IMR-90 (cell line): ENCODE measurements at regions not wholly inside any gene's neighbourhood (a gene's known extent, or its start where the extent isn't known, plus 50 kb on each side); places are given as distances from the start of the nearest gene placed in this dataset.

Experiments used
- ATAC-seq: fragments of 200-7000 bp; cut with Tn5 transposase; 2 replicates; pipeline ENCODE4 v1.9.1; 2020; ENCODE audit warnings: low read depth, mild to moderate bottlenecking, moderate library complexity
- BruUV-seq: library from RNA; stranded (reverse); fragments of 400-500 nt; replicated peaks from 2 replicates; lab custom pipeline; 2021; lab: Mats Ljungman, UMichigan
- CTCF ChIA-PET: fragments of 300-600 bp; formaldehyde crosslinking; extraction: SDS; loops from one replicate; lab custom pipeline; 2021; ENCODE audit warnings: antibody characterized with exemption; lab: Yijun Ruan, JAX
- POLR2A ChIA-PET: fragments of 300-600 bp; sonication (Branson Sonifier 250); formaldehyde crosslinking; loops from one replicate; lab custom pipeline; 2022; ENCODE audit warnings: antibody characterized with exemption; ENCODE audit not compliant: unreplicated experiment; lab: Charles Lee
- DNase-seq: peaks from one replicate; pipeline ENCODE4 v3.0.0; 2013
- H2AFZ ChIP-seq: replicated peaks from 2 replicates; pipeline ENCODE3; 2013; ENCODE audit warnings: low read length, mild to moderate bottlenecking; ENCODE audit not compliant: poor library complexity
- H2AK5ac ChIP-seq: 2 replicates; pipeline ENCODE4 v1.6.1; 2013; ENCODE audit warnings: low read depth, low read length, inconsistent platforms
- H2AK9ac ChIP-seq: replicated peaks from 2 replicates; pipeline ENCODE3; 2013; ENCODE audit warnings: mild to moderate bottlenecking, low read depth, low read length, moderate library complexity; ENCODE audit not compliant: poor library complexity
- H2BK120ac ChIP-seq: 2 replicates; pipeline ENCODE4 v1.6.1; 2013; ENCODE audit warnings: low read depth, low read length, inconsistent platforms
- H2BK15ac ChIP-seq: 3 replicates; pipeline ENCODE4 v1.6.1; 2013; ENCODE audit warnings: low read depth, low read length, inconsistent platforms
- H2BK20ac ChIP-seq: 2 replicates; pipeline ENCODE4 v1.6.1; 2013; ENCODE audit warnings: low read depth, mild to moderate bottlenecking, inconsistent platforms, low read length, moderate library complexity
- H2BK5ac ChIP-seq: 2 replicates; pipeline ENCODE4 v1.6.1; 2013; ENCODE audit warnings: mild to moderate bottlenecking, low read depth, low read length, inconsistent platforms; ENCODE audit not compliant: poor library complexity, severe bottlenecking
- H3K14ac ChIP-seq: replicated peaks from 2 replicates; pipeline ENCODE4 v1.6.1; 2013; ENCODE audit warnings: low read depth, low read length, inconsistent platforms
- H3K18ac ChIP-seq: 2 replicates; pipeline ENCODE4 v1.6.1; 2013; ENCODE audit warnings: low read depth, low read length, control low read depth
- H3K23ac ChIP-seq: 2 replicates; pipeline ENCODE4 v1.6.1; 2013; ENCODE audit warnings: low read depth, low read length, inconsistent platforms
- H3K27ac ChIP-seq: 2 replicates; pipeline ENCODE4 v1.5.1; 2013; ENCODE audit warnings: mild to moderate bottlenecking, control low read depth, low read length; ENCODE audit not compliant: insufficient read depth
- H3K27me3 ChIP-seq: 2 replicates; pipeline ENCODE4 v1.6.1; 2013; ENCODE audit warnings: low read length; ENCODE audit not compliant: control insufficient read depth, insufficient read depth
- H3K36me3 ChIP-seq: 2 replicates; pipeline ENCODE4 v1.6.1; 2013; ENCODE audit warnings: low read length, mixed read lengths; ENCODE audit not compliant: control insufficient read depth, insufficient read depth
- H3K4ac ChIP-seq: 2 replicates; pipeline ENCODE4 v1.6.1; 2013; ENCODE audit warnings: low read depth, low read length, inconsistent platforms
- H3K4me1 ChIP-seq: 2 replicates; pipeline ENCODE4 v1.6.1; 2013; ENCODE audit warnings: low read length, mixed read lengths; ENCODE audit not compliant: control insufficient read depth, insufficient read depth
- H3K4me2 ChIP-seq: 2 replicates; pipeline ENCODE4 v1.6.1; 2013; ENCODE audit warnings: low read depth, mild to moderate bottlenecking, control low read depth, low read length, moderate library complexity
- H3K4me3 ChIP-seq: 2 replicates; pipeline ENCODE4 v1.5.1; 2013; ENCODE audit warnings: low read depth, mild to moderate bottlenecking, control low read depth, low read length, moderate library complexity; ENCODE audit not compliant: insufficient read depth
- H3K56ac ChIP-seq: 2 replicates; pipeline ENCODE4 v1.6.1; 2013; ENCODE audit warnings: low read length, inconsistent platforms; ENCODE audit not compliant: insufficient read depth; ENCODE audit errors: extremely low read depth
- H3K79me1 ChIP-seq, 2 experiments: 2 replicates each; pipeline ENCODE4 v1.6.1; 2013; ENCODE audit warnings: low read length in 2 of 2, inconsistent platforms in 1 of 2, low read depth in 1 of 2
- H3K9ac ChIP-seq: 2 replicates; pipeline ENCODE4 v1.6.1; 2013; ENCODE audit warnings: low read depth, low read length, control low read depth
- H3K9me1 ChIP-seq: 2 replicates; pipeline ENCODE4 v1.6.1; 2013; ENCODE audit warnings: low read length, inconsistent platforms; ENCODE audit not compliant: insufficient read depth
- H3K9me3 ChIP-seq: 2 replicates; pipeline ENCODE4 v1.6.1; 2013; ENCODE audit warnings: low read length; ENCODE audit not compliant: control insufficient read depth, insufficient read depth
- H4K20me1 ChIP-seq: 2 replicates; pipeline ENCODE4 v1.6.1; 2013; ENCODE audit warnings: low read length, inconsistent platforms; ENCODE audit not compliant: insufficient read depth
- H4K5ac ChIP-seq: 2 replicates; pipeline ENCODE4 v1.6.1; 2013; ENCODE audit warnings: mild to moderate bottlenecking, low read depth, low read length, control low read depth
- H4K8ac ChIP-seq, 2 experiments: 2 replicates each; pipeline ENCODE4 v1.6.1; 2013; ENCODE audit warnings: low read depth in 2 of 2, low read length in 2 of 2, control low read depth in 1 of 2, inconsistent platforms in 1 of 2
- H4K91ac ChIP-seq: 2 replicates; pipeline ENCODE4 v1.6.1; 2013; ENCODE audit warnings: low read depth, low read length, inconsistent platforms; ENCODE audit not compliant: insufficient read depth
- CEBPB ChIP-seq: IDR thresholded peaks from 2 replicates; pipeline ENCODE4 v1.6.1; 2012; ENCODE audit warnings: low read depth, low read length, improper control_type of control experiment
- MXI1 ChIP-seq: IDR thresholded peaks from 2 replicates; pipeline ENCODE4 v1.6.1; 2012; ENCODE audit warnings: low read depth, mild to moderate bottlenecking, low read length, moderate library complexity, borderline replicate concordance
- RAD21 ChIP-seq: IDR thresholded peaks from 2 replicates; pipeline ENCODE4 v1.6.1; 2012; ENCODE audit warnings: low read length, improper control_type of control experiment
- RCOR1 ChIP-seq: IDR thresholded peaks from 2 replicates; pipeline ENCODE4 v1.6.1; 2012; ENCODE audit warnings: mild to moderate bottlenecking, low read length, improper control_type of control experiment; ENCODE audit not compliant: insufficient replicate concordance
- WGBS, 2 experiments: methylation state at CpG; one replicate each; pipeline versions ENCODE4 v1.1.5 to v1.1.7; 2013; ENCODE audit warnings: missing lambda C conversion rate in 2 of 2; ENCODE audit not compliant: insufficient read length in 1 of 2; ENCODE audit errors: extremely low coverage in 2 of 2; 5-methylcytosine and 5-hydroxymethylcytosine counted together
- dilution Hi-C: fragments of 300-500 bp; cut with HindIII; formaldehyde crosslinking; loops from one replicate; pipeline ENCODE4 v1.14.3; 2018; ENCODE audit warnings: low sequenced_read_pairs; ENCODE audit not compliant: unreplicated experiment
- in situ Hi-C: fragments of 300-500 bp; cut with MboI; formaldehyde crosslinking; loops from 3 replicates; pipeline ENCODE4 v1.14.3; 2019; ENCODE audit warnings: low sequenced_read_pairs, inconsistent platforms, mixed read lengths
- intact Hi-C: fragments of 100-400 bp; cut with micrococcal nuclease; formaldehyde crosslinking; loops from 2 replicates; pipeline ENCODE4 v1.10.0; 2022
- TF ChIP-seq, protein P1 (sequence below): fragments of 150-350 bp; IDR thresholded peaks from 2 replicates; pipeline ENCODE4 v1.6.1; 2016; ENCODE audit warnings: low read depth, mild to moderate bottlenecking, low read length, moderate library complexity, borderline replicate concordance

DNA sequence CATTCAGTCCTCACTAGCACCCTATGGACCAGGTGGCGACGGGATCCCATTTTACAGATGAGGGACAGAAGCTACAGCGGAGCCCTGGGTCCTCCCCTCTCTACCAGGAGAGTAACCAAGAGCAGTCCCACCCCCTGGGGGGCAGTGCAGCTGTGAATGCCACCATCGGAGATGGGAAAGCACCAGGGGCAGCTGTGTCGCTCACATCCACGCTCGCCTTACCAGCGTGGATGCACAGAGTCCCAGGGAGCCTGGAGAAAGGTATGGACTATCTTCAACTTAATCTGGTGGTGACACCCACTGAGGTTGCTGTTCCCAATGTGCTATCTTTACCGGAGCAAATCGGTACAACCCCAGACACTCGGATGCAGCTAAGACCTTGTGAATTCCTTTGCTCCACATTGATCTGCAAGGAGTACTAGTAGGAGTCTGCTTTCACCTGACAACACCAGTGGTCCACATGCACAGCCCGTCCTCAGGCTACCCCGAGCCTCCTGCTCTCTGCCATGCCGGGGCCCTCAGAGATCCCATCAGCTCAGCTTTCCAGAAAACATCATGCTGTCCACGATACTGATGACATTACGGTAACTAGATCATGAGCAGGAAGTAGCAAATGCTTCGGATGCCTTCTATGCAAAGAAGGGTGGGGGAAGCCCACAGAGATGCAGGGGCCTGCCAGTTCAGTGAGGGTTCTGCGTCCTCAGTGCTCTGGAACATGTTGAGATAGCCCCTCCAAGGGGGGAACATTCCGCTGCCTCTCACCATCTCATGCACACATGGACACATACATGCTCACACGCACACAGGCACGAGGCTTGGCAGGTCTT is 126.0 kb downstream of the CTTN start:
- Histone ChIP-seq H3K4me2 (no peak overlapping the region), H3K4ac (no peak overlapping the region), H3K79me1 (no peaks in the 10 kb centered on the region), H3K27me3 (peaks cover 17% of the 10 kb centered on the region), H3K9me1 (no peaks in the 10 kb centered on the region), H3K56ac (no peak overlapping the region), H2AK9ac (peak overlapping the region; percentile 26), H4K20me1 (peaks cover 22% of the 10 kb centered on the region), H2BK20ac (no peak overlapping the region), H3K36me3 (no peaks in the 10 kb centered on the region), H3K4me3 (no peak overlapping the region), H3K14ac (no peak overlapping the region), H3K18ac (no peak overlapping the region), H4K5ac (no peak overlapping the region), H3K9me3 (no peaks in the 10 kb centered on the region), H2AK5ac (no peak overlapping the region), H2BK120ac (0 out of 2 replicates have a peak overlapping the region, but pooled peaks have one; percentile 27), H3K4me1 (peaks cover 6% of the 10 kb centered on the region; the same call in 1 of the 2 replicates), H2BK15ac (no peak overlapping the region), H3K23ac (0 out of 2 replicates have a peak overlapping the region, but pooled peaks have one; percentile 59), H2BK5ac (no peak overlapping the region), H2AFZ (peak overlapping the region; percentile 17), H3K27ac (no peak overlapping the region), H3K9ac (no peak overlapping the region), H4K91ac (no peak overlapping the region), H4K8ac (no peak overlapping the region)
- intact Hi-C loops, result loop anchor here (5.0 to 10.0 kb wide), 2 partner anchors 33 to 60 kb away; no protein-coding TSS in a partner anchor
- dilution Hi-C loops, result no loop called here
- BruUV-seq, result no TSS peak
- 63% methylated on average over 5 of the region's 21 CpGs; no CpG with 5 or more reads in 1 of the 2 experiments for WGBS, 2 experiments
- DNase-seq (peak; percentile 18), ATAC-seq (peak; percentile 77)
- in situ Hi-C loops, result no loop called here
- ChIA-PET CTCF (no interaction called here), POLR2A (no interaction called here)
- TF ChIP-seq RCOR1, result no peak
- no peak for TF ChIP-seq MXI1
- no peak for TF ChIP-seq CEBPB
- TF ChIP-seq, protein P1, sequence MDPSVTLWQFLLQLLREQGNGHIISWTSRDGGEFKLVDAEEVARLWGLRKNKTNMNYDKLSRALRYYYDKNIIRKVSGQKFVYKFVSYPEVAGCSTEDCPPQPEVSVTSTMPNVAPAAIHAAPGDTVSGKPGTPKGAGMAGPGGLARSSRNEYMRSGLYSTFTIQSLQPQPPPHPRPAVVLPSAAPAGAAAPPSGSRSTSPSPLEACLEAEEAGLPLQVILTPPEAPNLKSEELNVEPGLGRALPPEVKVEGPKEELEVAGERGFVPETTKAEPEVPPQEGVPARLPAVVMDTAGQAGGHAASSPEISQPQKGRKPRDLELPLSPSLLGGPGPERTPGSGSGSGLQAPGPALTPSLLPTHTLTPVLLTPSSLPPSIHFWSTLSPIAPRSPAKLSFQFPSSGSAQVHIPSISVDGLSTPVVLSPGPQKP, result no peak
- no peak for TF ChIP-seq RAD21
